ENCODE measurements at regions not wholly inside any gene's neighbourhood (a gene's known extent, or its start where the extent isn't known, plus 50 kb on each side); places are given as distances from the start of the nearest gene placed in this dataset.

DNA sequence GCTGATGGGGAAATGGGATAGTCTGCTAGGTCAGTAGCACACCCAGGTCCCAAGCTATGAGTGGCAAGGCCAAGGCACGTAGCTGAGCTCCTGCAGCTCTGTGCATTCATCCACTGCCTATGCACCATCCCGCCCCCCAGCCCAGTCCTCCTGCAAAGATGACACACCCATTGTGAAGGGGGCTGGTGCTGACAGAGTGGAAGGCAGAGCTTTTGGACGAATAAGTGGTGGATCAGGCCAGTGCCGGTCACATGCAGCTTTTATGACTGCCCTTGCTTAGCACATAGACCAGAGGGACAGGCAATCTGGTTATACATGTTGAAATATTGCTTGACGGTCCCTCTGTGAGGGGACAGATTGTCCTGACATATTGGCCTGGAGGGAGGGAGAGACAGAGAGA, 494.3 kb downstream of the PTPRU start:
- TF ChIP-seq, protein P1, sequence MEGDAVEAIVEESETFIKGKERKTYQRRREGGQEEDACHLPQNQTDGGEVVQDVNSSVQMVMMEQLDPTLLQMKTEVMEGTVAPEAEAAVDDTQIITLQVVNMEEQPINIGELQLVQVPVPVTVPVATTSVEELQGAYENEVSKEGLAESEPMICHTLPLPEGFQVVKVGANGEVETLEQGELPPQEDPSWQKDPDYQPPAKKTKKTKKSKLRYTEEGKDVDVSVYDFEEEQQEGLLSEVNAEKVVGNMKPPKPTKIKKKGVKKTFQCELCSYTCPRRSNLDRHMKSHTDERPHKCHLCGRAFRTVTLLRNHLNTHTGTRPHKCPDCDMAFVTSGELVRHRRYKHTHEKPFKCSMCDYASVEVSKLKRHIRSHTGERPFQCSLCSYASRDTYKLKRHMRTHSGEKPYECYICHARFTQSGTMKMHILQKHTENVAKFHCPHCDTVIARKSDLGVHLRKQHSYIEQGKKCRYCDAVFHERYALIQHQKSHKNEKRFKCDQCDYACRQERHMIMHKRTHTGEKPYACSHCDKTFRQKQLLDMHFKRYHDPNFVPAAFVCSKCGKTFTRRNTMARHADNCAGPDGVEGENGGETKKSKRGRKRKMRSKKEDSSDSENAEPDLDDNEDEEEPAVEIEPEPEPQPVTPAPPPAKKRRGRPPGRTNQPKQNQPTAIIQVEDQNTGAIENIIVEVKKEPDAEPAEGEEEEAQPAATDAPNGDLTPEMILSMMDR (IDR thresholded peaks at IDR 0.05; ENCODE audit: insufficient read depth, low read depth, low read length, missing control alignments) = no peak
- no peak overlapping the region for H3K4me3 ChIP-seq (ENCODE audit: low read length)
- DNase-seq (ENCODE audit: low read depth) = no peak

- TF ChIP-seq, protein P1 (IDR thresholded peaks at IDR 0.05; ENCODE audit: insufficient read depth, low read depth, low read length, missing control alignments) = no peak
- DNase-seq (ENCODE audit: low read depth) = no peak
- no peak overlapping the region for H3K4me3 ChIP-seq (ENCODE audit: low read length)
Observed at GRCh38 chr1:29729281-29729680, 493.0 kb downstream of the PTPRU start.

DNA sequence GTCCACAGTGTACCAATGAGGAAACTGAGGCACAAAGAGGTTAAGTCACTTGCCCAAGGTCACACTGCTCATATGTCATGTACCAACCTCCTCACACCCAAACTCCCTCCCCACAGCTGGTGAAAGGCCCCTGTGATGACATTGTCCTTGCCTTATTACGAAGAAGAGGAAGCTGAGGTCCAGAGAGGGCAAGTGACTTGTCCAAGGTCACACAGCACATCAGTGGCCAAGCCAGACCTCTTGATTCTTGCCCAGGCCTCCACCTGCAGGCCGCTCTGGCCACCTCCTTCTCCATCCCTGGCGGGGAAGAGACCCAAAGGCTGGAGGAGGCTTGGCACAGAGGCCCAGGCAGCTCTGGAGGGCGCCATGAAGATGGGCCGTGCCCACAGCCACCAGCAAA, 492.4 kb downstream of the PTPRU start:
- TF ChIP-seq, protein P1 (IDR thresholded peaks at IDR 0.05; ENCODE audit: insufficient read depth, low read depth, low read length, missing control alignments) = no peak
- DNase-seq (ENCODE audit: low read depth) = no peak
- H3K4me3 ChIP-seq (ENCODE audit: low read length) = no peak overlapping the region

GRCh38 chr1:29725262-29725661, 488.9 kb downstream of the PTPRU start:
- no peak overlapping the region for H3K4me3 ChIP-seq (ENCODE audit: low read length)
- TF ChIP-seq, protein P1 (IDR thresholded peaks at IDR 0.05; ENCODE audit: insufficient read depth, low read depth, low read length, missing control alignments) = no peak
- DNase-seq (ENCODE audit: low read depth) = no peak

DNA sequence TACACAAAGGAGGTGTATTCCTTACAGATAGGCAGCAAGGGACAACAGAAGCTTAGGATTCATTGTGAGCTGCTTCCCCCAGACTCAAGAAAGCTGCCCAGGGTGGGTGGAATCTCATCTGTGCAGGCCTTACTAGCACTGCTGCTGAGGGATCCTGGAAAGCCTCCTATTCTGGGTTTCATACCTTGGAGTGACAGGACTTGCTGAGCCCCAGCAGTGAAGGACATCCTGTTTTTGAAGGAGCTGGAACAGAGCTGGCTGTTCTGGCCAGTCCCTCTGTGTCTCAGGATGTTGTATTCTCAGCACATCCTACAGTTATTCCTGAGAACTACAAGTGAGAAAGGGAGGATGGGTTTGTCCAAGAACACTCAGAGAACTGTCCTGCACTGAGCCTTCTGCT, 486.3 kb downstream of the PTPRU start:
- DNase-seq (ENCODE audit: low read depth) = no peak
- TF ChIP-seq, protein P1 (IDR thresholded peaks at IDR 0.05; ENCODE audit: insufficient read depth, low read depth, low read length, missing control alignments) = no peak
- H3K4me3 ChIP-seq (ENCODE audit: low read length) = no peak overlapping the region

- TF ChIP-seq, protein P1 (IDR thresholded peaks at IDR 0.05; ENCODE audit: insufficient read depth, low read depth, low read length, missing control alignments) = no peak
- H3K4me3 ChIP-seq (ENCODE audit: low read length) = no peak overlapping the region
- no peak for DNase-seq (ENCODE audit: low read depth)
Observed at GRCh38 chr1:29719253-29719652, 482.9 kb downstream of the PTPRU start.

- TF ChIP-seq, protein P1 (IDR thresholded peaks at IDR 0.05; ENCODE audit: insufficient read depth, low read depth, low read length, missing control alignments) = no peak
- no peak overlapping the region for H3K4me3 ChIP-seq (ENCODE audit: low read length)
- no peak for DNase-seq (ENCODE audit: low read depth)
Observed at GRCh38 chr1:29718791-29719190, 482.5 kb downstream of the PTPRU start.

Measured in epithelial cell of esophagus (primary cell).